HG02588 (cell line): ENCODE measurements at regions not wholly inside any gene's neighbourhood (a gene's known extent, or its start where the extent isn't known, plus 50 kb on each side); places are given as distances from the start of the nearest gene placed in this dataset.

Experiments
- ATAC-seq: cut with Tn5 transposase; IDR thresholded peaks from one replicate; pipeline ENCODE4 v1.9.1; 2021; ENCODE audit warnings: mild to moderate bottlenecking, moderate library complexity; ENCODE audit not compliant: unreplicated experiment

GRCh38 chrX:5122181-5122678 is 1106.4 kb downstream of the NLGN4X start:
- no peak for ATAC-seq

GRCh38 chrX:5117816-5118215 is 1110.9 kb downstream of the NLGN4X start:
- no peak for ATAC-seq

- ATAC-seq = no peak
These were observed 1115.5 kb downstream of the NLGN4X start for GRCh38 chrX:5113128-5113527.

- ATAC-seq = no peak
These were observed 1128.7 kb downstream of the NLGN4X start for GRCh38 chrX:5100004-5100403.

- no peak for ATAC-seq
These were observed 1142.3 kb downstream of the NLGN4X start for GRCh38 chrX:5086388-5086787.

GRCh38 chrX:5084279-5084678 is 1144.4 kb downstream of the NLGN4X start:
- no peak for ATAC-seq

- no peak for ATAC-seq
These were observed 1146.0 kb downstream of the NLGN4X start for GRCh38 chrX:5082705-5083104.

- no peak for ATAC-seq
These were observed 1147.9 kb downstream of the NLGN4X start for GRCh38 chrX:5080791-5081190.

- ATAC-seq = no peak
These were observed 1160.1 kb downstream of the NLGN4X start for GRCh38 chrX:5068550-5068949.

- ATAC-seq = no peak
These were observed 1170.9 kb downstream of the NLGN4X start for GRCh38 chrX:5057786-5058185.

GRCh38 chrX:5054852-5055251 is 1173.8 kb downstream of the NLGN4X start:
- no peak for ATAC-seq

- ATAC-seq = no peak
These were observed 1176.7 kb downstream of the NLGN4X start for GRCh38 chrX:5051831-5052491.

GRCh38 chrX:5042563-5042962 is 1186.1 kb downstream of the NLGN4X start:
- ATAC-seq = no peak

- ATAC-seq = no peak
These were observed 1196.9 kb downstream of the NLGN4X start for GRCh38 chrX:5031792-5032191.

GRCh38 chrX:5015451-5015850 is 1213.2 kb downstream of the NLGN4X start:
- ATAC-seq = no peak

- no peak for ATAC-seq
These were observed 1233.8 kb downstream of the NLGN4X start for GRCh38 chrX:4994855-4995254.

- no peak for ATAC-seq
These were observed 1250.1 kb downstream of the NLGN4X start for GRCh38 chrX:4978613-4979012.

GRCh38 chrX:4971646-4972045 is 1257.0 kb downstream of the NLGN4X start:
- ATAC-seq = no peak

- ATAC-seq = no peak
These were observed 1250.7 kb upstream of the PRKX start for GRCh38 chrX:4964112-4964511.

- ATAC-seq = no peak
These were observed 1250.0 kb upstream of the PRKX start for GRCh38 chrX:4963432-4963831.

- no peak for ATAC-seq
These were observed 1231.3 kb upstream of the PRKX start for GRCh38 chrX:4944767-4945166.

- no peak for ATAC-seq
These were observed 1222.9 kb upstream of the PRKX start for GRCh38 chrX:4936315-4936714.

GRCh38 chrX:4935846-4936245 is 1222.4 kb upstream of the PRKX start:
- ATAC-seq = no peak
